ELF-1 (cell line): ENCODE measurements at regions not wholly inside any gene's neighbourhood (a gene's known extent, or its start where the extent isn't known, plus 50 kb on each side); places are given as distances from the start of the nearest gene placed in this dataset.

Experiments
- DNase-seq: peaks from one replicate; pipeline ENCODE4 v3.0.0-alpha.2; 2016; ENCODE audit warnings: low read depth, low spot score

DNA sequence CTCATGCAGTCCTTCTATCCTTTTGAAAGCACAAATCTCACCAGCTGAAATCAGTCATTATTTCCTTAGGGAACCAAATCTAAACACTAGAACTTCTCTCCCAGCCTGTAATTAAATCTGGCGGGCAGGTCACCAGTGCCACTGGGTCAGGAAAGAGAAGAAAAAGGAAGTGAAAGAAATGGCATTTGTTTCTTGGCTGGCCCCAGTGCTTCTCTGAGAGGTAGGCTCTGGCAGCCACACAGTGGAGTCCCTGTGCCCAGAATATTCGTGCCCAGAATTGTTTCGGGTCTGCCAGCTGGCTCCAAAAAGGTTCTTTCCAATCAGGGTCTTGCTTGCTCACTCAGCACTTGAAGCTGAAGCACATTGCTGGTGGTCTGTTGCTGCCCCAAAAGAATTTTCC lies 133.9 kb upstream of the MTAP start:
- DNase-seq, result no peak

DNA sequence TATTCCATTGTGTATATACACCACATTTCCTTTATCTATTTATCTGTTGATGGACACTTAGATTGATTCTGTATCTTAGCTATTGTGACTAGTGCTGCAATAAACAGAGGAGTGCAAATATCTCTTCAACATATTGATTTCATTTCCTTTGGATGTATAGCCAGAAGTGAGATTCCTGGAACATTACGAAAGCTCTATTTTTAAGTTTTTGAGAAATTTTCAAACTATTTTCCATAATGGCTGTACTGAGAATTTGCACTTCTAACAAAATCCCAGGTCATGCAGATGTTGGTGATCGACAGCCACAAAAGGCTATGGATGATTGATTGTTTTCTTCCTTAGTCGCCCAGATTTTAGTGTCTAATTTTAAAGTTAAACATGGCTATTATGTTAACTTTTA lies 132.7 kb upstream of the MTAP start:
- no peak for DNase-seq

DNA sequence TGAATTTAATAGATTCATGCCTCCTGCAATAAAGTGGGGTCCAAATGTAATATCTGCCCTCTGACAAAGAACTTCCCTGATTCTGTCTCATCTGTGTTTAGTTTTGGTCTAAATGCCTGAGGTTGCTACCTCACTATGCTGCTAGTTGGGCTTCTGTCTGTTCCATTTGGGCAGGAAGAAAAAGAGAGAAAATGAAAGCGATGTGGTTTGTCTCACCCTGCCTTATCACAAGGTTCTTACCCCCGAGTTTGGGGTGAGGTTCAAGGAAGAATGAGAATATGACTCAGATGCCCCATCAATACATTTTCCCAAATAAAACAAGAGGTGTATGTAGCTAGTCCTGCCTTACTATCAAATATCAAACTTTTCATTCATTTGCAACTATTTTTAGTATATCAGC lies 132.1 kb upstream of the MTAP start:
- no peak for DNase-seq

DNA sequence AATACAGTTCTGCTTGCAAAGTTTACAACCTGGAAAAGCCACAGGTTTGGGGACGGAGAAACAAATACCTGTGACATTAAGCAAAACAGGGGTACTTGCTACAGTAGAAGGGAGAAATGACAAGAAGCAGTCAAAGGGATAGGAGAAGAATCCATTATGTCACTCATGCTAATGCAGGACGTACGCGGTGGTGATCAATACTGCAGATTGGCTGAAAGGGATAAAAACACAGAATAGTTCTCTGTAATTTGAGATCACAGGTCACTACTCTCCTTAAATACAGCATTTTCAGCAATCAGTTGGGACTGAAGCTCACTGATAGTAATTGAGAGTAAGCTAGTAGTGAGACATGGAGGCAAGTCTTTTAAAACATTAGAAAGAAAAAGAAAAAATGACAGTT lies 130.3 kb upstream of the MTAP start:
- no peak for DNase-seq

DNA sequence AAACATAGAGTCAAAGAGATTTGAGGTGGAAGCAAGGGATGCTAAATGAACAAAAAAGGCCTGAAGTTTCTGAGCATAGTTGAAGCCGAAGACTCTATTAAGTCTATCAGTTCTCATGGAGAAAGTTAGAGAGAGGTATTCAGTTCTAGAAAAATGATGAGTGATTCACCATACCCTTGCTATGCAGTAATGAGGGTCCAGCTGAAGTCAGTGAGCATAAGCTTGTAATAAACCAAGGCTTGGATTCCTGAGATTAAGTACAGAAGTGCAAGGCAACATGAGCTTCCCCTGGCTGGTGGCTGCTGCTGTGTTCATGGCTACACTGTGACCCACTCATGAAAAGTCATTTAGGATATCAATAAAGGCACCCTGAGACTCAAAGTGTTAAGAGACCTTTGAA lies 129.7 kb upstream of the MTAP start:
- DNase-seq, result no peak

DNA sequence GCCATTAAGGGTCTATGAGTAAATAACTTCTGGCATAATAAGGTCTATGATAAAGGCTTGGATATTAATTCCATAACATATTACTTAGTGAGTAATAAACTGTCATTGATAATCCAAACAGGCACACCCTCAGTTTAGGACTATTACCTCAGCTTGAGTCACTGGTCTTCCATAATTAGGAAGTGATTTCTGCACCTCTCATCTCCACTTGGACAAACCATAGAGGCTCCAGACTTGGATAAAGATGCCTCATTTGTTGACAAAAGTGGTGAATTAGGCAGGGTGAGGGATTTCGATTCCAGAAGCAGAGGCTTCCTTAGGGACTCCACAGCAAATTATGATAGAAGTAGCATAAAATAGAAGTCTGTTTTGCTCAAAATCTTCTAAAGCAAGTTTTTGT lies 127.5 kb upstream of the MTAP start:
- DNase-seq, result no peak

DNA sequence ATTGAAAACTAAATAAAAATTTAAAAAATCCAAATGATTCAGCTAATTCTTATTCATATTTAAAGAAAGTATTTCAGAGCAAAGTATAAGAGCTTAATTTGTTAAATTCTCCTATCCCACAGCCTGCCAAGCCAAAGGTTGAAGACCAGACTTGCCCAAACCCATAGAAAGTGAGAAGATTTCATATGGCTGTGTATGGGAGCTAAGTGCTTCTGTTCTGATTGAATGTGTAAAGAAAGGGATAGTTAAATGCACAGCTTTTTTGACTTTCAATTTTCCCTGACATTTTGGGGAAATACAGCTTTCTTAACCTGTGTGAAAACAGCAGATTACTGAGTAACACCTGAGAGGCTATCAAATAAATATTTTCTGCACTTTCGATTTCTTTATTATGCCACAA lies 125.0 kb upstream of the MTAP start:
- no peak for DNase-seq

DNA sequence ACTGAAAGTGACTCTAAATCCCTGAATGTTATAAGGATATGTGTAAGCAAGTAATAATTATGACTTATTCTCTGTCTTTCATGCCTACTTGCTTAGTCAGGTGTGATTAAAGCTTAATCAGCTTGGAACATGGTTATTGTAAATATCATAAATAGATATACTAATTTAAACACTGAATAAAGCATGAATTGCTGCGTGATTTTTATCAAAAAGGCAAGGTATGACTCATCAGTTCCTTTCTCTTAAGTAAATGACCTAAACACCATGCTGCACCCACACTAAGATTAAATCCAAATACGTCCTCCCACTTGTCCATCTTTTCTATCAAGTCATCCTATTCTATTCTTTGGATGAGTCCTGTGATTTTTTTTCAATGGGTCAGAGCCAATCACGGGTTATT lies 124.6 kb upstream of the MTAP start:
- DNase-seq, result no peak

DNA sequence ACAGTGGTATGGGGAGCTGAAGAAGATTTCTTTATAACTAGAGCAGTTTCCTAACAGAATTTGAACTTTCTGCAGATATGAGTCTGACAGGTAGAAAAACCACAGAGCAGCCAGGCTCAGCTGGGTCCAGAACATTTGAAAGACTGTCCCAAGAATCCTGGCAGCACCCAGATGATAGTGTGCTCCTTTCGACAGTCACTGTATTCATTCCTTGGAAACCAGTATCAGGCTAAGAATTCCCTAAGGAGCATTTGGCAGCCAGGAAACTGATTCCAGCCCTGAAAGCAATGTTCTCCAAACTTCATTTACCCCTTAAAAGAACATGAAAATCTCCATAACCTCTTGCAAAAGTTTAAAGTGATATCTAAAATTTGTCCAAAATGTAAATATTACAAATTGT lies 123.0 kb upstream of the MTAP start:
- DNase-seq, result no peak

DNA sequence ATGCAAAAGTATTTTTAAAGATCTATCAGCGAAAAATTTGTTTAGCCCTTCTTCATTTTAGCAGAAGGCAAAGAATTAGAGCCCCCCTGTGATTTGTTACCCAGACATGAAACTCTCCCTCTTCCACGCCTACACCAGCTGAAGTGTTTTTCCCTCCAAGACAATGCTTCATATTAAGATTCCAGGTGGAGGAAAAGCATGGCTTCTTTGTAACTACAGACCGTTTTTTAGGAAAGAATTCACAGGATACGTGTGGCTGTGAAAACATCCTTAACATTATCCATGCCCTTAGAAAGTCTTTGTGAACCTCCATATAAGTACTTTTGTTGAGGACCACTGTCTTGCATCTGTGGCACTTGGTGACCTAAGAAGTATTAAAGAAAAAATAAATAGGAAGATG lies 121.8 kb upstream of the MTAP start:
- DNase-seq, result no peak

DNA sequence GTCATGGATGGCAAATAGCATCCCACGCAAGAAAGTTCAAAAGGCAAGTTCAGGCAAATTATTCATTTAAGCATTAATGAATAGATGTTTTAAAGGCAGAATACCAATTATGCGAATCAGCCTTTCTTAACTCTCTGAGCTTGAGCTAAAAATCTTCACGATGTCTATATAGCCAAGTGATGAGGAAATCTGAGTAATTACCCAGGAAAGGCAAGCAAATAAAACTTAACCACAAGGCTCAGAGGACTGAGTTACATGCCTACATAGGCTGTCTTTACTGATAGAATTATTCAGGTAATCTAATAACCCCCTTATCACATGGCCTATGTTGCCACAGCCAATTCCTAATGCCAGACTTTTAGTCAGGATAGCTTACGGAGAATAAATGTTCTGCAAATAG lies 120.8 kb upstream of the MTAP start:
- DNase-seq, result no peak

DNA sequence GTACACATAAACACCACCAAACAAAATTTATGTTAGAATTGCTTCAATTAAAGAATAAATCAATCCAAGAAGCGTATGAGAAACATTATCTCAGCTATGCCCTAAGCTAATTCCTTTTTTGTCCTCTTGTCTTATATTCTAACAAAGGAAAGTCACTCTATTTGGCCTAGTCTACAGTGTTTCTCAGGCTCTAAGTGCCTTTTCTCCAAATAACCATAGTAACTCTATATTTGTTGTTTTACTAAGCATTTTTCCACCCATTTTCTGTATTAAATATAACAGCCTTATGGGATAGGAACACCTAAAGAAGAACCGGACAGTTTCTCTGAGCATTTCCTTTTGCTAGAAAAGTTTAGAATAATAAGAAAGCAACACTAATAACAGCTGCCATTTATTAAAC lies 120.1 kb upstream of the MTAP start:
- DNase-seq, result no peak

DNA sequence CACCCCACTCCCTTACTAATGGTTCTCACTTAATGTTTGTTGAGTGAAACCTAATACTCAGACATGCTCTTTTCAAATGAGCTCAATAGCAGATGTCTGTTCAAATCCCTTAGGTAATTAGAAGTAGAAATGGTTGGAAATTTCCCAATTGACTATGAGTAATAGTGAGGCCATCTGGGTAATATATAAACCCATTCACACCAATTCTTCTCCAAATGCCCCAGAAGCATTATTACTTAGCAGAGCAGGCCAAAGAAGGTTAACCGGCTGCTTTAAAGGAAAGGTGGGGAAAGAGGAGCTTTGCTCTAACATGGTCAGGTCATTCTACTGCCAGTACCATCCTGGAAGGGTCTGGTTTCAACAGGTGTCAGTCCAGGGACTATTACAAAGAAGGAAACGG lies 119.5 kb upstream of the MTAP start:
- no peak for DNase-seq

DNA sequence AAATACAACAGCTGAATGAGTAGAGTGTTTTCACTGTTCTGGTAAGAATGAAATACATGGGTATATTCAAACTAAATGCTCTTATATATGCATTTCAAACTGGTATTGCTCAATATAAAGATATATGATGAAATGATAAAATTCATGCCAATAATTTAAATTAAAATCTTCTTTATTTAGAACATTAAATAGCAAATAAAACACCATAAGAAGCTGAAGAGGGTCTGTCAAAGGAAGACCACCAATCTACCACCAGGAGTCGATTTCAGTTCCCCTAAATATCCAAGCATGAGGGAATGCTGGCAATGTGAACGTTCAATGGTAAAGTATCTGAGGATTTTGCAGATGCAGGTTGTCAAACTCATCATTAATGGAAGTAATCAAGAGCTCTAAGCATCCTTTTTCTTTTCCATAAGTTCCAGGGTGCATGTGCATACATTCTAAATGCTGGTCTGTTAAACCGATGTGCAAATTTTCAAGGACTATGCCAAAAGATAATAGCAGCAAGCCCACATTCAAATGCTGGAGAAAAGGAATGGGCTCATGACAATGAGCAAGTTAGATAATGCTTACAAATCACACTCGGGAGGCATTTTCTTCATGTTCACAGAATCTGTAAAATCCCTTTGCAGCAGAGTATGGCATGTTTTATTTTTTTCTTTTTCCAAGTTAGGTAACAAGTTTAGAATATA lies 118.8 kb upstream of the MTAP start:
- no peak for DNase-seq

DNA sequence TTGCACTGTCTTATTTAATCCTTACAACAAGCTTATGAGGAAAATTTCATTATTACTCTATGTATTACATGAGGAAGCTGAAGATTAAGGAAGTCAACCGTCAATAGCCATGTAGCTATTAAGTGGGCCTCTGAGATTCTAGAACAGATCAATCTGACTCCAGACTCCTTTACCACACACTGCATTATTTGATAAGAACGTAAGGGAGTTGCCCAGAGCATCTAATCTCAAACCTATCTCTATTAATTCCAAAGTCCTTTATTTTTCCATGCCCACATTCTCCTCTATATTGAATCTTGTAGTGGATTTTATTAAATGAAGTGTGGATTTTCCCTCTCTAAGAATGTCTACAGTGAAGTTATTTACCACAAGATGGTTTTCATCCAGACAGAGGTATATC lies 118.2 kb upstream of the MTAP start:
- DNase-seq, result no peak

DNA sequence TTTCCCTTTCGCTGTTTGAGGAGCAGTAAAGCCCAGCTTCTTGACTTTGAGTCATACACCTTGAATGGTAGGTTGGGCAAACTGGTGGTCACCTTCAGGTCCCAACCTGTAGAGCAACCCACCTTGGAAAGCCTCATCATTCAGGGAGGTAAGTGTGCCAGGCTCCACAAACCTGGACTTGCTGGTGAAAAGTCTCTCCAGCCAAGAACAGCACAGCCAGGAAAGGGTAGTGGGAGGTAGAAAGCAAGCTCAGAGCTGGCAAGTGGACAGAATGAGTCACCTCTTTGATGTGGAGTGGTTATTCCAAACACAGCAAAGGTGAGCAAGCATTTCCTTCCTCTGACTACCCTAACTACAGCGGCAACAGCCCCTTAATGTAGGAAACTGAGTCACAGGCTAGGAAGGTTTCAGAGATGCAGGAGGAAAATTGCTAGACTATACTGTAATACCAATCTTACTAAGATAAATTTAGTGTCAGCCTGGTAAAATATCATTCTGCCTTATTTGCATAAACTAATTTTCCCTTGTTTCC lies 117.5 kb upstream of the MTAP start:
- no peak for DNase-seq

DNA sequence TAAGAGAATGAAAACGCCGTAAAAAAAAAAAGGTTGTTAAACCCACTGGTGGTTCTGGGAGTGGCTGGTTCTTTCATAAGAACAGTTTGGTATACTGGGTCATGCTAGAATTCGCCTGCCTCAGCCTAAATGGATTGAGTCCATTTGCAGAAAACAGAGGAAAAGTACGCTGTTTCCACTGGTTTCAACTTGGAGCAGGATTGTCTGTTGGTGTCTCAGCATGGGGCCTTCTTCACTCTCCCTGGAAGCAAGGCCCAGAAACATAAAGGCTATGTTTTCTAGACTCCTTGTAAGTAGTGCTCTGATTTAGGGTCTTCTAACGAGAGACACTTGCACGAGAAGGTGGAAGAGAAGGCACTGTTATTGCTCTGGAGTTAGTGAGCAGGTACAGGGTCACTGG lies 116.9 kb upstream of the MTAP start:
- no peak for DNase-seq

DNA sequence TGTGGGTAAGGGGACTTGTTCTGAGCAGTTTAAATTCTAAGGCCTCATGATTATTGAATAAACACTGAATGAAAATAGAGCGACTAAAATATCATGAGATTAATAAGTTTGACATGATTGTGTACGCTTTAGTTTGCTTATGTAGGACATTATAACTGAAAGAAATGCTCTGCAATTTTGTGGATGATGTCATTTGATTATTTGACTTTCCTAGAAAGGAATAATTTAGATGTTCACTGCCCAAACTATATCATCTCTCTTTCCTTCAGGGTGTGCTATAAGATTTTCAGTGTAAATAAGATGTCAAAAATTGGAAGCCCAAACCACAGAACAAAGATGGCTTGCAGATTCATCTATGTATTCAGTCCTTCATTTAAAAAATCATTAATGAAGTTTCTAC lies 115.7 kb upstream of the MTAP start:
- no peak for DNase-seq

DNA sequence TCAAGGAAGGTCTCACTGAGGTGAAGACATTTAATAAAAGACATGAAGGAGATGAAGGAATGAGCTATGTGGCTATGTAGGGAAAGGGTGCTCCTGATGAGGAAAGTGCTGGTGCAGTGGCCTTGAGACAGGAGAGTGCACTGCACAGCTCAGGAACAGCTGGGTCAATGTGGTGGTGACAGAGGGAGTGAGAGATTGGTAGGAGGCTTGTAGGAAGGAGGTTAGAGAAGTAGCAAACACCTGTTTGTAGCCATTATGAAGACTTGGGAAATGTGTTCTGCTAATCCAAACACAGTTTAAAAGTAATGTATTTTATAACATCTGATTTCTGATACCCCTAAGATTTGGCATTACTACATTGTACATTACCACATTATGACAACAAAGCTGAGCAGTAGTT lies 115.1 kb upstream of the MTAP start:
- DNase-seq, result no peak

DNA sequence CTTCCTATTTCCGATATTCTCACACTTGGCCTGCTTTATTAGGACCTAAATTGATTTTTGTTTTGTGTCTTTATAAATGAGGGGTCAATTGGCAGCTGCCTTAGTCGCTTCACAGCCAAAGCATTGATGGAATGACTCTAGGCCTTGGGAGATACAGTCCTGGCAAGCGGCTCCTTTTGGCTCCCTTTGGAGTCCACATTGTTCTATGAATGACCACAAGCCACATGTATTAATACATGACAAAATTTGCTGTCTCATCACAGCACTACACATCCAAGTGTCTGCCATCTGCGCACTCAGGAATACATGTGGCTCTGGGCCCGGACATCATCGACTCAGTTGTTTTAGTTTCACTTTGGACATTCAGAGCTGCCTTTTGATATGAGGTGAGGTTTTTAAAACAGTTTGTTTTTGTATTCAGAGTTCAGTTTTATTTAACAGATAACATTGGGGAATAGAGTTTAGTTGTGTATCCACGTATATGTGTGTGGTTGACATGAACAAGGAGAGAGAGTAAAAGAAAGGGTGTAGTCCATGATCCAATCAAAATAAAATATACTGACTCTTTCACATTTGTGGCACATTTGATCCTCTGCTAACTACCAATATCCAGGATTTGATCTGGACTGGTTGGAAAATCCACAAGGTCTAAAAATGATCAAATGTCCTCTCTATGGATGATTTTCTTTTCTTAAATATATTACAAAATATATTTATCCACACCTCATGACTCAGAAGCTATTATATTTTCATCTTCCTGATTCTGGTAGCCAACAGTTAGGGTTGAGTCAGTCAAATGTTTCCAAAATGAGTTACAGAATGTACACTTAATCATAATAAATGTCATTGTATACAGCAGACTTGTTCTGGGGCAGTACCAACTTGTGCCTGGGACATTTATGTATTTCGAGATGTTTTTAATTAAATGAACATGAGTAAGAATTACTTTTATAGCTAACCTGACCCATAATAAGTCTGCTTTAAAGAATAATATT lies 114.0 kb upstream of the MTAP start:
- DNase-seq, result no peak

DNA sequence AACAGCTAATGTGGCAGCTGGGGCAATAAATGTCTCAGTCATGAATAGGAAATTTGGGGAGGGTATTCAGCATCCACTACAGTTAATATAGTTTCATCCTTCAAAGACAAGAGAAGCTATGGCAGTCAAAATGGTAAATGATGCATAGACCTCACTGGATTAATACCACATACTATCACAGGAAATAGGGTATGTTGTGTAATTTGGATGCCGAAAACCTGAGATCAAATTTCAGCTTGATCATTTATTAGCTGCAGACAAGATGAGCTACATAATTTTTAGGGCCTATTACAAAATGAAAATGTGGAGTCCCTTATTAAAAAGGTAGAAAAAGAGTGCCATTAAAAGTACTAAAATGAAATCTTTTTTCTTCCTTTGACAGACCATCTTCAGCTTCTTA lies 112.6 kb upstream of the MTAP start:
- DNase-seq, result no peak

DNA sequence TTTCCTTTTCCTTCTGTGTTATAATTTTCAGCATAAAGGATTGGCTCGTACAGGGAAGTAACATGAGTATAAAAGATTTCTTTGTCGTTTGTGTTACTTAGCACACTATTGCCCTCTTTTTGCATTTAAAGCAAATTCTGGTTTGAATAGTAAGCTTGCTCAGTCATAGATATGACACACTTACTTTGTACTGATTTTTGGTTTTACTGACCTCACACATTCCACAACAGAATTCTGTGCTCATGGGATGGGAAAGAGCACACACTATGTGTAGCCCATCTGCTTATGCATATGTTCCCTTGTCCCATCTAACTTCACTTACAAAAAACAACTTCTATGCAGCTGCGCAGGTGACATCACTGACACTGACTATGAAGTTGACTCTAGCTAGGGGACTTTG lies 111.9 kb upstream of the MTAP start:
- no peak for DNase-seq

DNA sequence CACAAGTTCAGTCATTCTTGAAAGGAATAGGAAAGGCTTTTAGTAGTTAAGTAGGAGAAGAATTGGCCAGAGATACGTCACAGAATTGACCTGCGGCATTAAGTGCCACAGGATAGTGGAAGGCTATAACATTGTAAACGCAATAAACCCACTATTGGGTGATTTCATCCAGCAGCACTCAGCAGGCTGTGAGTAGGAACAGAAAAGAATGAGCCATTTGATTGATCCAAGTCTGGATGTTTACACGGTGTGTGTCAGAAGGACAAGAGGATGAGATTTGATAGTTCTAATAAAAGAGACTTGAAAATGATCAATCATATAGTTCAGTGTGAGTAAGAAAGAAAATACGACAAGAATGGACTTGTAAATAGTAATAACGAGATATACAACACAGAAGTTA lies 110.0 kb upstream of the MTAP start:
- no peak for DNase-seq
